Astrocyte of the spinal cord (primary cell): ENCODE measurements at regions not wholly inside any gene's neighbourhood (a gene's known extent, or its start where the extent isn't known, plus 50 kb on each side); places are given as distances from the start of the nearest gene placed in this dataset.

Source experiments
- DNase-seq: peaks from one replicate; pipeline ENCODE4 v3.0.0; 2011; ENCODE audit warnings: low read depth, low spot score
- H3K4me3 ChIP-seq: 2 replicates; pipeline ENCODE4 v1.5.1; 2011; ENCODE audit warnings: low read depth, mild to moderate bottlenecking, low read length, moderate library complexity
- in situ Hi-C: cut with HindIII; loops from 2 replicates; pipeline ENCODE4 v1.10.0; 2017; ENCODE audit warnings: low sequenced_read_pairs
- TF ChIP-seq, protein P1 (sequence below): IDR thresholded peaks from 2 replicates; pipeline ENCODE4 v1.5.1; 2012; ENCODE audit warnings: low read depth, mild to moderate bottlenecking, low read length, inconsistent platforms

DNA sequence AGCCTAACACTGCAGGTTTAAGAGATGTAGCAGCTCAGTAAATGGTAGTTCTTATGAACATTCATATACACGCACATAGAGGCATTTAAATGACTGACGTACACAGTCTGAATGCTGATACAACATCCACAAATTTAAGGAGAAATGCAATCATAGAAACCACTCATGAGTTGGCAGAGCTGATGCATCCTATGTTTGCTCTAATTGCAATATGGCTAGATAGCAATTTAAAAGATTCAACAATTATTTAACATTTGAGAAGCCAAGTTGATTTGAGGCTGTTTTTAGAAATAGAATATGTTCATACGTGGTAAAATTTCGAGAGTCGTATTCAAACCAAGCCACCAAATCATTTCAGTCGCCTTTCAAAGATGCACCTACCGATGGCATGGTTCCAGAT is 135.6 kb downstream of the PFKFB3 start:
- TF ChIP-seq, protein P1, sequence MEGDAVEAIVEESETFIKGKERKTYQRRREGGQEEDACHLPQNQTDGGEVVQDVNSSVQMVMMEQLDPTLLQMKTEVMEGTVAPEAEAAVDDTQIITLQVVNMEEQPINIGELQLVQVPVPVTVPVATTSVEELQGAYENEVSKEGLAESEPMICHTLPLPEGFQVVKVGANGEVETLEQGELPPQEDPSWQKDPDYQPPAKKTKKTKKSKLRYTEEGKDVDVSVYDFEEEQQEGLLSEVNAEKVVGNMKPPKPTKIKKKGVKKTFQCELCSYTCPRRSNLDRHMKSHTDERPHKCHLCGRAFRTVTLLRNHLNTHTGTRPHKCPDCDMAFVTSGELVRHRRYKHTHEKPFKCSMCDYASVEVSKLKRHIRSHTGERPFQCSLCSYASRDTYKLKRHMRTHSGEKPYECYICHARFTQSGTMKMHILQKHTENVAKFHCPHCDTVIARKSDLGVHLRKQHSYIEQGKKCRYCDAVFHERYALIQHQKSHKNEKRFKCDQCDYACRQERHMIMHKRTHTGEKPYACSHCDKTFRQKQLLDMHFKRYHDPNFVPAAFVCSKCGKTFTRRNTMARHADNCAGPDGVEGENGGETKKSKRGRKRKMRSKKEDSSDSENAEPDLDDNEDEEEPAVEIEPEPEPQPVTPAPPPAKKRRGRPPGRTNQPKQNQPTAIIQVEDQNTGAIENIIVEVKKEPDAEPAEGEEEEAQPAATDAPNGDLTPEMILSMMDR, result no peak
- DNase-seq, result no peak
- H3K4me3 ChIP-seq, result no peak overlapping the region
- in situ Hi-C loops, result no loop called here

GRCh38 chr10:6339891-6340290 is 137.2 kb downstream of the PFKFB3 start:
- in situ Hi-C loops, result no loop called here
- TF ChIP-seq, protein P1, result no peak
- DNase-seq, result no peak
- no peak overlapping the region for H3K4me3 ChIP-seq

DNA sequence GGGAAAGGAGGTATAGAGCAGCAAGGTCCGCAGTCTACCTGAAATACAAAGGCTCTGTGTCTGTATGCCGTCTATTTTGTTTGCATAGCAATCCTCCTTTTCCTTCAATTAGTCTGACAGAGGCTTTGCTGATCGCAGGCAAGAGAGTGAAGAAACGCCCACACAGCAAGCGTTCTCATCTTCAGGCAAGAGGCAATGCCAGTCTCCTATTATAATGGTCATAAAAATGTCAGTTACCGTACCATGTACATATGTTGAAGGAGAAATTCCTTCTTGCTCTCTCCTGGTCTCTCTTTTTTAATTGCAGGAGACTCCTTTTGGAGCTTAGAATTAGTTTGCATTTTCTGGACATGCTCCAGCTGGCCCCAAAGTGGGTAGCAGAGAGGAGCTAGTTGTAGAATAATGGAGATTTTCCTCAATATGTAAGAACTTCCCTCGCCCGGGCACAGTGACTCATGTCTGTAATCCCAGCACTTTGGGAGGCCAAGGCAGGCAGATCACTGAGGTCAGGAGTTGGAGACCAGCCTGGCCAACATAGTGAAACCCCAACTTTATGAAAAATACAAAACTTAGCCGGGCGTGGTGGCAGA is 139.5 kb downstream of the PFKFB3 start:
- in situ Hi-C loops, result no loop called here
- H3K4me3 ChIP-seq, result no peak overlapping the region
- no peak for DNase-seq
- TF ChIP-seq, protein P1, result no peak

DNA sequence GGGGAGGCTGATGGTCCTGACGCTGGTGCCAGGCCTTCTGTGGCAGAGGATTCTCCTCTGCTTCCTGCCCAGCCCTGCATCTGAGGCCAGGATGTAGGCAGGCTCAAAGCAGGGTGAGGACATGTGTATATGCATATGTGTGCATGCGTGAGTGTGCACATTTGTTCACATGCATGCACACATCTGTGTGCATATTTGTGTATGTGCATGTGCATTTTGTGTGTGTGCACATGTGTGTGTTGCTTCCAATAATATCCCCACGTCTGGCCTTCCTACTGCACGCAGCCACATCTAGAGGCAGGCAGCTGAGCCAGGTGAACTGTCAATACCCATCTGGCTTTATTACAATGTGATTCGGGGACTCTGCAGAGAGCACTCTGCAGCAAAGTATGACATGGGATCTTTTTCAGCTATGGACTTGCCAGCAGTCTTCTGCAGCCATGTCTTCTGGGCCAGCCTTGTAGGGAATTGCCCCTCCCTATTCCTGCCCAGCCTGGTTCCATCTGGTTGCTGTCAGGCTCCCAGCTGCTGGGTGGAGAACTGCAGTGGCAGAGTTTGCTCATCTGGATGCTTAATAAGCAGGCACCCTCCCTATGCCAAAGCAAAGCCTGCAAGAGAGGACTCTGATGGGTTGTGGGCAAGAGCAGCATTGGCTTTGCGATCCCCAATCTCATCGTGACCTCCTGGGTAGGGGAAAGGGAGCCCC is 140.7 kb downstream of the PFKFB3 start:
- in situ Hi-C loops, result no loop called here
- H3K4me3 ChIP-seq, result no peak overlapping the region
- TF ChIP-seq, protein P1, result no peak
- DNase-seq, result no peak

DNA sequence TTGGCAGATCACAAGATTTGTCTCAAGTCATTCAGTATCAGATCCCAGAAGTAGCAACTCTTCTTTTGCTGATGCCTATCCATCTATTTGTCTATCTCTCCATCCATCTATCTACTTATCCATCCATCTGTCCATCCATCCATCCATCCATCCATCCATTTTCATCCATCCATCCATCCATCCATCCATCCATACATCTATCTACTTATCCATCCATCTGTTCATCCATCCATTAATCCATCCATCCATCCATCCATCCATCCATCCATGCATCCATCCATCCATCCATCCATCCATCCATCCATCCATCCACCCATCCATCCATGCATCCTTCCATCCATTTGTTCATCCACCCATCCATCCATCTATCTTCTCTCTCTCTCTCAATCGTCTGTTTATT is 142.7 kb downstream of the PFKFB3 start:
- no peak overlapping the region for H3K4me3 ChIP-seq
- in situ Hi-C loops, result no loop called here
- DNase-seq, result no peak
- TF ChIP-seq, protein P1, result no peak

DNA sequence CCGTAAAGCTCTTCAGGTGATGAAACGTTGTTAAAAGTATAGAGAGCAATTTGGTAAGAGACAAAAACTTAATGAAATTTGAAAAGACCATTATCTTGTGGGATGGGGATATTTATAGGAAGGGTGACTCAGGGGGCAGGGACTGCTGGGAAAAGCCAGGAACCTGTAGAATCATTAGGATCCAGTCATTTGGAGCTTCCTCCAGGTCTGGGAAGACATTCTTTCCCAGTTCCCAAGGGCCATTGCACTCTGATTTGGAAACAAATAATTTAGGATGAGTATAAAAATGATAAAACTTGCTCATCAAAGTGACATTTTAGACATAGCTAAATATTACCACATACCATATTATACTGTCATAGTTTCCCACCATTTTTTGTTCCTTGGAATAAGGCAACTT is 143.9 kb downstream of the PFKFB3 start:
- no peak for DNase-seq
- TF ChIP-seq, protein P1, result no peak
- in situ Hi-C loops, result no loop called here

More for the DNA sequence above, 143.9 kb downstream of the PFKFB3 start:
- no peak overlapping the region for H3K4me3 ChIP-seq
